ENCODE measurements at regions not wholly inside any gene's neighbourhood (a gene's known extent, or its start where the extent isn't known, plus 50 kb on each side); places are given as distances from the start of the nearest gene placed in this dataset.
"Not testable (repeated sequence)": the region's sequence is repeated elsewhere in the genome, so short reads cannot be mapped to it uniquely, and the experiment has no call there.

GRCh38 chr12:88360343-88360742, 218.2 kb downstream of the TMTC3 start:
- Histone ChIP-seq H2AFZ (ENCODE audit: low read depth, low read length) (no peak overlapping the region), H3K4me3 (ENCODE audit: low read length) (no peak overlapping the region), H3K4me1 (ENCODE audit: insufficient read depth, low read length) (no peaks in the 10 kb centered on the region), H3K36me3 (ENCODE audit: insufficient read depth, low read length) (no peaks in the 10 kb centered on the region), H3K27me3 (ENCODE audit: insufficient read depth, low read length) (no peaks in the 10 kb centered on the region), H3K9me3 (ENCODE audit: low read length) (no peaks in the 10 kb centered on the region)

- H3K9me3 ChIP-seq (ENCODE audit: low read length) = no peaks in the 10 kb centered on the region
- H3K36me3 ChIP-seq (ENCODE audit: insufficient read depth, low read length) = no peaks in the 10 kb centered on the region
- no peak overlapping the region for H3K4me3 ChIP-seq (ENCODE audit: low read length)
- no peak overlapping the region for H2AFZ ChIP-seq (ENCODE audit: low read depth, low read length)
- H3K4me1 ChIP-seq (ENCODE audit: insufficient read depth, low read length) = no peaks in the 10 kb centered on the region
- H3K27me3 ChIP-seq (ENCODE audit: insufficient read depth, low read length) = no peaks in the 10 kb centered on the region
Observed at GRCh38 chr12:88361493-88361892, 218.8 kb downstream of the KITLG start.

GRCh38 chr12:88362439-88362838, 217.8 kb downstream of the KITLG start:
- Histone ChIP-seq H2AFZ (ENCODE audit: low read depth, low read length) (no peak overlapping the region), H3K4me3 (ENCODE audit: low read length) (no peak overlapping the region), H3K9me3 (ENCODE audit: low read length) (no peaks in the 10 kb centered on the region), H3K27me3 (ENCODE audit: insufficient read depth, low read length) (no peaks in the 10 kb centered on the region), H3K36me3 (ENCODE audit: insufficient read depth, low read length) (no peaks in the 10 kb centered on the region), H3K4me1 (ENCODE audit: insufficient read depth, low read length) (no peaks in the 10 kb centered on the region)

- Histone ChIP-seq H3K36me3 (ENCODE audit: insufficient read depth, low read length) (no peaks in the 10 kb centered on the region), H3K9me3 (ENCODE audit: low read length) (no peaks in the 10 kb centered on the region), H3K4me1 (ENCODE audit: insufficient read depth, low read length) (no peaks in the 10 kb centered on the region), H3K4me3 (ENCODE audit: low read length) (no peak overlapping the region), H2AFZ (ENCODE audit: low read depth, low read length) (no peak overlapping the region), H3K27me3 (ENCODE audit: insufficient read depth, low read length) (no peaks in the 10 kb centered on the region)
Observed at GRCh38 chr12:88365403-88365802, 214.9 kb downstream of the KITLG start.

- H3K4me3 ChIP-seq (ENCODE audit: low read length) = no peak overlapping the region
- no peaks in the 10 kb centered on the region for H3K27me3 ChIP-seq (ENCODE audit: insufficient read depth, low read length)
- no peak overlapping the region for H2AFZ ChIP-seq (ENCODE audit: low read depth, low read length)
- H3K36me3 ChIP-seq (ENCODE audit: insufficient read depth, low read length) = no peaks in the 10 kb centered on the region
- no peaks in the 10 kb centered on the region for H3K9me3 ChIP-seq (ENCODE audit: low read length)
- H3K4me1 ChIP-seq (ENCODE audit: insufficient read depth, low read length) = no peaks in the 10 kb centered on the region
Observed at GRCh38 chr12:88366101-88366500, 214.2 kb downstream of the KITLG start.

- Histone ChIP-seq H3K4me3 (ENCODE audit: low read length) (no peak overlapping the region), H3K27me3 (ENCODE audit: insufficient read depth, low read length) (no peaks in the 10 kb centered on the region), H3K4me1 (ENCODE audit: insufficient read depth, low read length) (no peaks in the 10 kb centered on the region), H3K9me3 (ENCODE audit: low read length) (no peaks in the 10 kb centered on the region), H2AFZ (ENCODE audit: low read depth, low read length) (no peak overlapping the region), H3K36me3 (ENCODE audit: insufficient read depth, low read length) (no peaks in the 10 kb centered on the region)
Observed at GRCh38 chr12:88367231-88367630, 213.0 kb downstream of the KITLG start.

- H3K4me1 ChIP-seq (ENCODE audit: insufficient read depth, low read length); H3K4me3 ChIP-seq (ENCODE audit: low read length); H3K27me3 ChIP-seq (ENCODE audit: insufficient read depth, low read length); H3K36me3 ChIP-seq (ENCODE audit: insufficient read depth, low read length); H3K9me3 ChIP-seq (ENCODE audit: low read length); H2AFZ ChIP-seq (ENCODE audit: low read depth, low read length): not testable (repeated sequence)
Observed at GRCh38 chr12:88368077-88368476, 212.2 kb downstream of the KITLG start.

GRCh38 chr12:88371416-88372183, 208.7 kb downstream of the KITLG start:
- H3K9me3 ChIP-seq (ENCODE audit: low read length) = no peaks in the 10 kb centered on the region

GRCh38 chr12:88375306-88376305, 204.7 kb downstream of the KITLG start:
- no peaks in the 10 kb centered on the region for H3K4me1 ChIP-seq (ENCODE audit: insufficient read depth, low read length)
- no peaks in the 10 kb centered on the region for H3K36me3 ChIP-seq (ENCODE audit: insufficient read depth, low read length)
- H3K27me3 ChIP-seq (ENCODE audit: insufficient read depth, low read length) = no peaks in the 10 kb centered on the region
- H3K4me3 ChIP-seq (ENCODE audit: low read length) = no peak overlapping the region
- no peak overlapping the region for H2AFZ ChIP-seq (ENCODE audit: low read depth, low read length)
- no peaks in the 10 kb centered on the region for H3K9me3 ChIP-seq (ENCODE audit: low read length)

More at GRCh38 chr12:88371416-88372183, 208.7 kb downstream of the KITLG start:
- Histone ChIP-seq H3K4me1 (ENCODE audit: insufficient read depth, low read length) (no peaks in the 10 kb centered on the region), H3K27me3 (ENCODE audit: insufficient read depth, low read length) (no peaks in the 10 kb centered on the region), H3K4me3 (ENCODE audit: low read length) (no peak overlapping the region), H2AFZ (ENCODE audit: low read depth, low read length) (no peak overlapping the region), H3K36me3 (ENCODE audit: insufficient read depth, low read length) (no peaks in the 10 kb centered on the region)

- H3K36me3 ChIP-seq (ENCODE audit: insufficient read depth, low read length) = no peaks in the 10 kb centered on the region
- no peak overlapping the region for H2AFZ ChIP-seq (ENCODE audit: low read depth, low read length)
- no peaks in the 10 kb centered on the region for H3K27me3 ChIP-seq (ENCODE audit: insufficient read depth, low read length)
- H3K4me3 ChIP-seq (ENCODE audit: low read length) = no peak overlapping the region
- H3K4me1 ChIP-seq (ENCODE audit: insufficient read depth, low read length) = no peaks in the 10 kb centered on the region
- H3K9me3 ChIP-seq (ENCODE audit: low read length) = no peaks in the 10 kb centered on the region
Observed at GRCh38 chr12:88377973-88378372, 202.3 kb downstream of the KITLG start.

- peaks cover 1% of the 10 kb centered on the region for H3K9me3 ChIP-seq (ENCODE audit: low read length)
- no peaks in the 10 kb centered on the region for H3K36me3 ChIP-seq (ENCODE audit: insufficient read depth, low read length)
- H3K27me3 ChIP-seq (ENCODE audit: insufficient read depth, low read length) = no peaks in the 10 kb centered on the region
- H3K4me3 ChIP-seq (ENCODE audit: low read length) = no peak overlapping the region
- no peak overlapping the region for H2AFZ ChIP-seq (ENCODE audit: low read depth, low read length)
- no peaks in the 10 kb centered on the region for H3K4me1 ChIP-seq (ENCODE audit: insufficient read depth, low read length)
Observed at GRCh38 chr12:88381466-88381865, 198.8 kb downstream of the KITLG start.

- Histone ChIP-seq H3K27me3 (ENCODE audit: insufficient read depth, low read length) (no peaks in the 10 kb centered on the region), H3K4me1 (ENCODE audit: insufficient read depth, low read length) (no peaks in the 10 kb centered on the region), H3K4me3 (ENCODE audit: low read length) (no peak overlapping the region), H3K36me3 (ENCODE audit: insufficient read depth, low read length) (no peaks in the 10 kb centered on the region), H2AFZ (ENCODE audit: low read depth, low read length) (no peak overlapping the region), H3K9me3 (ENCODE audit: low read length) (peaks cover 1% of the 10 kb centered on the region)
Observed at GRCh38 chr12:88383405-88383804, 196.9 kb downstream of the KITLG start.

Measured in neuron (in vitro differentiated cells).